ENCODE measurements at regions not wholly inside any gene's neighbourhood (a gene's known extent, or its start where the extent isn't known, plus 50 kb on each side); places are given as distances from the start of the nearest gene placed in this dataset.

GRCh38 chr6:168971549-168971948 is 282.1 kb downstream of the THBS2 start:
- H3K9me3 Mint-ChIP-seq (ENCODE audit: unreplicated experiment): no peaks in the 10 kb centered on the region
- TF ChIP-seq, protein P1, sequence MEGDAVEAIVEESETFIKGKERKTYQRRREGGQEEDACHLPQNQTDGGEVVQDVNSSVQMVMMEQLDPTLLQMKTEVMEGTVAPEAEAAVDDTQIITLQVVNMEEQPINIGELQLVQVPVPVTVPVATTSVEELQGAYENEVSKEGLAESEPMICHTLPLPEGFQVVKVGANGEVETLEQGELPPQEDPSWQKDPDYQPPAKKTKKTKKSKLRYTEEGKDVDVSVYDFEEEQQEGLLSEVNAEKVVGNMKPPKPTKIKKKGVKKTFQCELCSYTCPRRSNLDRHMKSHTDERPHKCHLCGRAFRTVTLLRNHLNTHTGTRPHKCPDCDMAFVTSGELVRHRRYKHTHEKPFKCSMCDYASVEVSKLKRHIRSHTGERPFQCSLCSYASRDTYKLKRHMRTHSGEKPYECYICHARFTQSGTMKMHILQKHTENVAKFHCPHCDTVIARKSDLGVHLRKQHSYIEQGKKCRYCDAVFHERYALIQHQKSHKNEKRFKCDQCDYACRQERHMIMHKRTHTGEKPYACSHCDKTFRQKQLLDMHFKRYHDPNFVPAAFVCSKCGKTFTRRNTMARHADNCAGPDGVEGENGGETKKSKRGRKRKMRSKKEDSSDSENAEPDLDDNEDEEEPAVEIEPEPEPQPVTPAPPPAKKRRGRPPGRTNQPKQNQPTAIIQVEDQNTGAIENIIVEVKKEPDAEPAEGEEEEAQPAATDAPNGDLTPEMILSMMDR (IDR thresholded peaks at IDR 0.05; ENCODE audit: partially characterized antibody, unreplicated experiment): no peak
- no peak overlapping the region for H3K4me3 Mint-ChIP-seq (ENCODE audit: unreplicated experiment)
- H3K36me3 Mint-ChIP-seq (ENCODE audit: unreplicated experiment): no peaks in the 10 kb centered on the region
- no peaks in the 10 kb centered on the region for H3K4me1 Mint-ChIP-seq (ENCODE audit: low read depth, unreplicated experiment)
- DNase-seq: no peak
- peaks cover 1% of the 10 kb centered on the region for H3K27me3 Mint-ChIP-seq (ENCODE audit: unreplicated experiment)
- H3K27ac Mint-ChIP-seq (ENCODE audit: unreplicated experiment): no peak overlapping the region

GRCh38 chr6:168968801-168969200 is 284.8 kb downstream of the THBS2 start:
- Mint-ChIP-seq H3K36me3 (ENCODE audit: unreplicated experiment) (no peaks in the 10 kb centered on the region), H3K27ac (ENCODE audit: unreplicated experiment) (no peak overlapping the region), H3K4me1 (ENCODE audit: low read depth, unreplicated experiment) (no peaks in the 10 kb centered on the region), H3K4me3 (ENCODE audit: unreplicated experiment) (no peak overlapping the region), H3K9me3 (ENCODE audit: unreplicated experiment) (no peaks in the 10 kb centered on the region), H3K27me3 (ENCODE audit: unreplicated experiment) (peaks cover 1% of the 10 kb centered on the region)
- DNase-seq: no peak
- TF ChIP-seq, protein P1 (IDR thresholded peaks at IDR 0.05; ENCODE audit: partially characterized antibody, unreplicated experiment): no peak

DNA sequence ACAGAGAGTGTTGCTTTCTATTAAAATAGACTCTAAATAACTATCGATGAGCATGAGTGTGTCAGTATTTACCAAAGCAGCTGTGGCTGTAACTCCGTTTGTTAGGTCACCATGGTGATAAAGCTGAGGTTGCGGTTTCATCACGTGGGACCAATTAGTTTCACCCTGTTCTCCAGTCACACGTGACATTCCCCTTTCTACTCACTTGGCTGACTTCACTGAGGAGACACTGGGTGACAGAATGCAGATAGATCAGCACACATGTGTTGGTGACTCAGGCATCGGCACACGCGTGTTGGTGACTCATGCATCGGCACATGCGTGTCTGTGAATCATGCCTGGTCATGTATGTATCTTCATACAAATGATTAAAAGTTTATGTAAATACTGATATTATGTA is 285.4 kb downstream of the THBS2 start:
- no peaks in the 10 kb centered on the region for H3K36me3 Mint-ChIP-seq (ENCODE audit: unreplicated experiment)
- H3K9me3 Mint-ChIP-seq (ENCODE audit: unreplicated experiment): no peaks in the 10 kb centered on the region
- no peak overlapping the region for H3K4me3 Mint-ChIP-seq (ENCODE audit: unreplicated experiment)
- H3K27me3 Mint-ChIP-seq (ENCODE audit: unreplicated experiment): peaks cover 1% of the 10 kb centered on the region
- DNase-seq: no peak
- TF ChIP-seq, protein P1 (IDR thresholded peaks at IDR 0.05; ENCODE audit: partially characterized antibody, unreplicated experiment): no peak
- H3K4me1 Mint-ChIP-seq (ENCODE audit: low read depth, unreplicated experiment): no peaks in the 10 kb centered on the region
- H3K27ac Mint-ChIP-seq (ENCODE audit: unreplicated experiment): no peak overlapping the region

DNA sequence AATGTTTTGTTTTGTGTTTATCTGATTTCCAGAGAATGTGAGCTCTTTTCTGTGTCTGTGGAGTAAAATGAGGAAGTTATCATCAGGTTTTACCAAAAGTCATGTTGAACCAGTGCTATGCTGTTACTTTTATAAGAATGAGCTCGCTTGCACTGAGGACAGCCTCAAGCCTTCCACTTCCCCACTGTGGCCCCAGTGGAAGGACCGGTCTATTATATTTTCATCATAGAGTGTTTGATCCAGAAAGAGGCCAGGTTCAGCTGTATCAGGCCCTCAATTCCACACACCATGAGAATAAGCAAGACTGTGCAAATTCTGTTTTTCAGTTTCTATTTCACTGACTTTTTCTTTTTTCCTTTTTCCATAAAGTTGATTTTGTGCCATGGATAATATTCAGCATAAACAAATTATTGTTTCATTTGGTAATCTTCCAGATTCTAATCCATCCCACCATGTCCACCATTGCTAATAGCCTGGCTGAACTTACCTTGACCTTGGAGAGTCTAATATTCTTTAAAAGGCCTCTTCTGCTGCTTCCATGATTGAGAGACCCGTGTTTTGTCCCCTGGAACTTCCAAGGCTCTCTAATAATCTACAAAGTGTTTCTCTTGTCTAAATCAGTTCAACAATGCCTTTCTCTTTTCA is 286.2 kb downstream of the THBS2 start:
- Mint-ChIP-seq H3K9me3 (ENCODE audit: unreplicated experiment) (no peaks in the 10 kb centered on the region), H3K27me3 (ENCODE audit: unreplicated experiment) (peaks cover 1% of the 10 kb centered on the region), H3K27ac (ENCODE audit: unreplicated experiment) (no peak overlapping the region), H3K4me3 (ENCODE audit: unreplicated experiment) (no peak overlapping the region), H3K4me1 (ENCODE audit: low read depth, unreplicated experiment) (no peaks in the 10 kb centered on the region), H3K36me3 (ENCODE audit: unreplicated experiment) (no peaks in the 10 kb centered on the region)
- DNase-seq: no peak
- TF ChIP-seq, protein P1 (IDR thresholded peaks at IDR 0.05; ENCODE audit: partially characterized antibody, unreplicated experiment): no peak

DNA sequence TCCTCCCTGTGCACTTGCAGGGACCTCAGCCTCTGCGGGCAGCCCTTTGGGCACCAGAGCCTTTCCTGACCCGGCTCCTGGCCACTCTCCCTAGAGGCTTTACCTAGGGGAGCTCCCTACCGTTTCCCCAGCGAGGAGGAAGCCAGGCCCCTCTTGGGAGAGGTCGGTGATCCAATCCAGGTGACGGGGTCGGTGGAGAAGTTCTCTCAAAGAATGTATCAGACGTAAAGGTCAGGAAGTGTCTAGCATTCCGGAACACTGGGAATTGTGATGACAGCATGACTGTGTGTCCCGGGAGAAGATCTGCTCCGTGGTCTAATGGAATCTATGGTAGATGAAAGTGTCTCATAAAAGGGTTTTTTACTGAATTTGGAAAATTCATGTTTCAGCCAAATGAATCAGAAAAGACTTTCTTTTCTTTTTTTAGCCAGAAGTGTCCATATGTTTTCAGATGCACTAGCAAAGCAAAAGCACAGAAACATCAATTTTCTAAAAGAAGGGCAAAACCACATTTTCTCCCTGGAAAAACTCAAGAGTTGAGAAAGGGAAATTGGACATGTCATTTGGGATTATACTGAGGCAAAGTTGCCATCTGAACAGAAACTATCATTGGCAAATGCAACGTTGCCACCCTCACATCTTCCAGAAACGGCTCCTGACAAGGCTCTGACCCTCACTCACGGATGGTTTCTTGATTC is 289.4 kb downstream of the THBS2 start:
- Mint-ChIP-seq H3K4me3 (ENCODE audit: unreplicated experiment) (no peak overlapping the region), H3K27me3 (ENCODE audit: unreplicated experiment) (peaks cover 1% of the 10 kb centered on the region), H3K36me3 (ENCODE audit: unreplicated experiment) (no peaks in the 10 kb centered on the region), H3K9me3 (ENCODE audit: unreplicated experiment) (no peaks in the 10 kb centered on the region), H3K27ac (ENCODE audit: unreplicated experiment) (no peak overlapping the region), H3K4me1 (ENCODE audit: low read depth, unreplicated experiment) (no peaks in the 10 kb centered on the region)
- TF ChIP-seq, protein P1 (IDR thresholded peaks at IDR 0.05; ENCODE audit: partially characterized antibody, unreplicated experiment): no peak
- no peak for DNase-seq
